Fibroblast of pulmonary artery (primary cell): ENCODE measurements at regions not wholly inside any gene's neighbourhood (a gene's known extent, or its start where the extent isn't known, plus 50 kb on each side); places are given as distances from the start of the nearest gene placed in this dataset.

Source experiments
- DNase-seq: peaks from one replicate; pipeline ENCODE4 v3.0.0-alpha.2; 2010; ENCODE audit warnings: low read depth
- H3K4me3 ChIP-seq: replicated peaks from 2 replicates; pipeline ENCODE4 v1.5.1; 2011; ENCODE audit warnings: low read depth, mild to moderate bottlenecking, control low read depth, low read length, moderate library complexity
- TF ChIP-seq, protein P1 (sequence below): IDR thresholded peaks from 2 replicates; pipeline ENCODE4 v1.5.1; 2011; ENCODE audit warnings: mild to moderate bottlenecking, control low read depth, low read length, inconsistent platforms; ENCODE audit errors: missing control alignments

DNA sequence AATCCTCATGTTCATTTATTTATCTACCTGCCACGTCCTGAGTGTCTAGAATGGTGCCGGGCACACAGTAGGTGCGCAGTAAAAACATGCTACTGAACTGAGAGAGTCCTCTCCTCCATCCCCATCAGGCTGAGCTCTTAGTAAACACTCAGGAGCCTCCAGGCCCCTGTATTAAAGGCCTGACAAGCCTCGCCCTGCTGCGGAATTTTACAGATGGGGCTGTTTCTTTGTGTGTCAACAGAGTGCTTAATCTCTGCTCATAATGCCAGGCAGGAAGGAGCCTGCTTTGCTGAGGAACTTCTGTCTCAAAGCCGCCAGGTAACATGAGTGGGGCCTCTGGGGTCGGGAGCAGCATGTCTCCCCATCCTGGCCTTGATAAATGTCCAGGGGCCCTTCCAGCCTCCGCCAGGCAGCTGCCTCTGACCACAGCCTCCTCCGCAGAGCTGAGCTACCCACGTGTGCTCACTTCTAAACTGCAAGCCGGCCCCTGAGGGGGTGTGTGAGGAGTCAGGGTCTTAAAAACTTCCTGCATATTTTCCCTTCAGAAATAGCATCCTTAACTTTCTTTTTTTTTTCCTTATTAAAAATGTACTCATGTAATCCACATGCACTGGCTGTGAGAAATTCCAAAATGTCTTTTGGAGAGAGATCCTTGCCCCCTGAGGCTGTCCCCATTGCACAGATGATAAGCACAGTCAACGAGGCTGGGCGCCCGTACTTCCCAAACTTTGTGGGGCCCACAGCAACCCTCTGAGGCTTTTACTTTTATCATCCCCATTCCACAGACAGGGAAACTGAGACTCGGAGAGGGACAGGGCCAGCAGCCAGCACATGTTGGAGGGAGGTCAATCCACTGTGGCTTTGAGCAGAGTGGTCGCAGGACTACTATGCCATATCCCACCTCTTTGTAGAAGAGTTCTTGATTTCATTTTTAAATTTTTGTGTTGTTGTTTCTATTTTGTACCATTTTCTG, 116.0 kb upstream of the NCOR2 start:
- no peak overlapping the region for H3K4me3 ChIP-seq
- no peak for DNase-seq
- TF ChIP-seq, protein P1, sequence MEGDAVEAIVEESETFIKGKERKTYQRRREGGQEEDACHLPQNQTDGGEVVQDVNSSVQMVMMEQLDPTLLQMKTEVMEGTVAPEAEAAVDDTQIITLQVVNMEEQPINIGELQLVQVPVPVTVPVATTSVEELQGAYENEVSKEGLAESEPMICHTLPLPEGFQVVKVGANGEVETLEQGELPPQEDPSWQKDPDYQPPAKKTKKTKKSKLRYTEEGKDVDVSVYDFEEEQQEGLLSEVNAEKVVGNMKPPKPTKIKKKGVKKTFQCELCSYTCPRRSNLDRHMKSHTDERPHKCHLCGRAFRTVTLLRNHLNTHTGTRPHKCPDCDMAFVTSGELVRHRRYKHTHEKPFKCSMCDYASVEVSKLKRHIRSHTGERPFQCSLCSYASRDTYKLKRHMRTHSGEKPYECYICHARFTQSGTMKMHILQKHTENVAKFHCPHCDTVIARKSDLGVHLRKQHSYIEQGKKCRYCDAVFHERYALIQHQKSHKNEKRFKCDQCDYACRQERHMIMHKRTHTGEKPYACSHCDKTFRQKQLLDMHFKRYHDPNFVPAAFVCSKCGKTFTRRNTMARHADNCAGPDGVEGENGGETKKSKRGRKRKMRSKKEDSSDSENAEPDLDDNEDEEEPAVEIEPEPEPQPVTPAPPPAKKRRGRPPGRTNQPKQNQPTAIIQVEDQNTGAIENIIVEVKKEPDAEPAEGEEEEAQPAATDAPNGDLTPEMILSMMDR = no peak

DNA sequence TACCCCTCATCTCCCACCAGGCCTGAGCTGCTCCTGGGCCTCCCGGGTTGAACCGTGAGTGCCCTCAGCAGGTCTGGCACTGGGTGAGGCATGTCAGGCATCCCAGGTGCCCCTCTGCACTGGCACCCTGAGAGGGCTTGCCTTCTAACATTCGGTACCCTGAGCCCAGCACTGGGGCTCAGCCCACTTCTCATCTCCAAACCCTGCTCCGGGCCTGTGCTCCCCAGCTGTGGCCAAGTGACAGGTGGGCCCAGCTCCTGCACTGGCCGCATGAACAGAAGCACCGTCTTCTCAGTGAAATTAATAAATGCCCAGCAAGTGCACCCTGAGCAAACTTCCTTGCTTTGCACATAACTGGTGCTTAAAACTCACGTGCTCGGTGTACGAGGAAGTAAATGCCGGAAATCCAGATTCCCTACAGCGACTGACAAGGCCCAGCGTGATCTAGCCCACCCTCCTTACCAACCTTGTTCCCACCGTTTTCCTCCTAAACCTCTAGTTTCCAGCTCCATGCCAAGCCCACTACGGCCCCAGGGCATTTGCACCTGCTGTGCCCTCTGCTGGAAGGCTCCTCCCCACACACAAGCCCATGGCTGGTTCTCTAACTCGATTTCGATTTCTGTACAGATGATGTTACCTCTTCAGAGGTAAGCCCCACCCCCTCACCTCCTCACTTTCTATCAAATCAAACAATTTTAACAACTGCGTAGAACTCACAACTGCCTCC, 115.2 kb upstream of the NCOR2 start:
- TF ChIP-seq, protein P1 = no peak
- DNase-seq = no peak
- H3K4me3 ChIP-seq = no peak overlapping the region

DNA sequence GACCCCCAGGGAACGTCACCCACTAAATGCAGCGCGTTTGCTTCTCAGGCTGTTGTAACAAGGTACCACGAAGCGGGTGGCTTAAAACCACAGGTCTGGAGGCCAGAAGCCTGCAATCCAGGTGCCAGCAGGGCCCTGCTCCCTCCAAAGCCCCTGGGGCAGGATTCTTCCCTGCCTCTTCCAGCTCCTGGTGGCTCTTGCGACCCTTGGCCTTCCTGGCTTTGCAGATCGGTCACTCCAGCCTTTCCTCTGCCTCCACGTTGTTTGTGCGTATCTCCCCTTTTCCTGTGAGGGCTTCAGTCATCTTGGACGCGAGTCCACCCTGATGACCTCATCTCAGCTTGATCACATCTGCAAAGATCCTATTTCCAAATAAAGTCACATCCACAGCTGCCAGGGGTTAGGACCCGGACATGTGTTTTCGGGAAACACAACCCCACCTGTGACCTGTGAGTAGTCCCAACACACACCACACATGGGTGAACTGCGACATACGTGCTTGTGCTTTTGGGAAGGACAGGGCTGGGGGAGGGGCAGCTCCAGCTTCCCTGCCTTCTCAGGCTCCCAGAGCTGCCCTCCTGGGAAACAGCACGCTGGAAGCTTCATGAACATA, 114.5 kb upstream of the NCOR2 start:
- DNase-seq = peak; percentile 87
- H3K4me3 ChIP-seq = no peak overlapping the region
- TF ChIP-seq, protein P1 = no peak

DNA sequence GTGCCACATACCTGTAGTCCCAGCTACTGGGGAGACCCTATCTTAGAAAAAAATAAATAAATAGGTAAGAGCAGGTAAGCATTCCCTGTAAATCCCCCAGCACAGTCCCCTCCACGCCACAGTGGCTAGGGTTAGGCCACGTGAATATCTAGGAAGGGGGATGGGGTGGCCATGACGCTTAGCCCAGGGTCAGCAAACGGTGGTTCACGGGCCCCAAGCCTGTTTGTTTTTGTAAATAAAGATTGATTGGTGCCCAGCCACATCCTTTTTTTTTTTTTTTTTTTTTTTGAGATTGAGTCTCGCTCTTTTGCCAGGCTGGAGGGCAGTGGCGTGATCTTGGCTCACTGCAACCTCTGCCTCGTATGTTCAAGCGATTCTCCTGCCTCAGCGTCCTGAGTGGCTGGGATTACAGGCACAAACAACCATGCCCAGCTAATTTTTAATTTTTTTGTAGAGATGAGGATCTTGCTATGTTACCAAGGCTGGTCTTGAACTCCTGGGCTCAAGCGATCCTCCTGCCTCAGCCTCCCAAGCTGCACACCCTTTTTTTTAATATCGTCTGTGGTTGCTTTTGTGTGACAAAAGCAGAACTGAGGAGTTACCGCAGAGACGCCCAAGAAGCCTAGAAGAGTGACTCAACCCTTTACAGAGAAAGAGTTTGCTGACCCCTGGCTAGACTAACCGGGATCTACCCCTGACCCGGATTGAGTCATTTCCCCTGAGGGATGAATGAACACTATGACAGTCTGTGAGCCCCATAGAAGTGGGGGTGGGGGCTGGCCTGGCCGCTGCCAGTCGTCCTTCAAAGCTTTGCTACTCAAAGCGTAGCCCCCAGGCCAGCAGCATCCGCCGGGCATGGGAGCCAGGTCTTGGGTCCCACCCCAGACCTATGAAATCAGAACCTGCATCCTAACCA, 113.7 kb upstream of the NCOR2 start:
- no peak overlapping the region for H3K4me3 ChIP-seq
- peak; percentile 96 for DNase-seq
- TF ChIP-seq, protein P1 = peak; percentile 51

DNA sequence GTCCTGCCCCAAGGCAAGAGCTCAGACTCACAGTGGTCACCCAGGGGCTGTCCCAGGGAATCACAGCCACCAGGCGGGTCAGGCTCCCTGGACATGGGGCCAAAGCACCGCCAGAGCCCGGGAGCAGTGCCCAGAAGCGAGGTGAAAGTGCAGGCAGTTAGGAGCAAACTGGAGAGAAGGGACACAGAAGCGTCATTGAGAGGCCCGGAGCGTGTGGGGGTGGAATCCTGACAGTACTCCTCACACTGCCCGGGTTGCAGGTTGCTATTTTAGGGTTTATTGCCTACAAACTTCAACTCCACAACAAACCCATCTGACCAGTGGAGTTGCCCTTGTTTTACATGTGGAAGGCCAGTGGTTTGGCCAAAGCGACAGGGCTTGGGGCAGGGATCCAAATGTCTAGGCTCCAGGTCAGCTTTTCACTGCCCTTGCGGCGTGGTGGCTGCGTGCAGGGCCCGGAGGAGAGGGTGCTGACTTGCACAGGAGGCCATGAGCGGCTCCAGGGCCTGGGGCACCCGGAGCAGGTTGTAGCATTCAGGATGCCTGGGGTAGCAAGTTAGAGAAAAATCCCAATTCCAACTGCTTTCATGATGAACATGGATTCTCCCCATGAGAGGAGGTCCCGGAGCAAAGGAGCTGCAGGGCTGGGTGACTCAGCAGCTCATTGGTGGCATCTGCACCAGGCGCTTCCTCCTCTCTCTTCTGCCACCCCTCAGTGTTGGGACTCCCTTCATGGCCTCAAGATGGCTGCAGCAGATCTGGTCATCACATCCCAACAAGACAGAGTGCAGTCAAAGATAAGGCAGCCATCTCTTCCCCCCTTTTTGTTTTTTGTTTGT, 112.3 kb upstream of the NCOR2 start:
- TF ChIP-seq, protein P1 = no peak
- H3K4me3 ChIP-seq = no peak overlapping the region
- no peak for DNase-seq

DNA sequence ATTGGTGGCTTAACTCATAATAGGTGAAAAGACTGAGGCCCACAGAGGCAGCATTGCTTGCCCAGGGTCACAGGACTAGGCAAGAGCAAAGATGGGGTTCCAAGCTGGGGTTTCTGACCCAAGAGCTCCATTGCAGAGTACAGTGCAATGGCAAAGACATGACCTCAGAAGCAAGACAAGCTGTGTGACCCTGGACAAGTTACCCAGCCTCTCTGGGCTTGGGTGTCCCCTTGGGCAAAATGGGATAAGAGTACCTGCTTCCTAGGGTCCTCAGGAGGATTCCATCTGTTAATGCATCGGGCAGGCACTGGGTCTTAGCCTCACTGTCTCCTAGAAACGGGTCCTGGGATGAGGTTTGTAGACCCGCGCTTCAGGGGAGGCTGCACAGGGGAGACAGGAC, 111.6 kb upstream of the NCOR2 start:
- TF ChIP-seq, protein P1 = no peak
- no peak overlapping the region for H3K4me3 ChIP-seq
- no peak for DNase-seq
